K562 (cell line): ENCODE measurements at regions not wholly inside any gene's neighbourhood (a gene's known extent, or its start where the extent isn't known, plus 50 kb on each side); places are given as distances from the start of the nearest gene placed in this dataset.

Experiments used
- ATAC-seq: fragments of 200-7000 bp; cut with Tn5 transposase; 3 replicates; pipeline ENCODE4 v1.9.1; 2020; ENCODE audit warnings: moderate library complexity
- BruUV-seq: library from RNA; stranded (reverse); fragments of 400-500 nt; replicated peaks from 2 replicates; lab custom pipeline; 2021; lab: Mats Ljungman, UMichigan
- CTCF ChIA-PET: fragments of 300-600 bp; formaldehyde crosslinking; extraction: SDS; loops from one replicate; lab custom pipeline; 2021; ENCODE audit warnings: low intra/inter-chr PET ratio; lab: Yijun Ruan, JAX
- POLR2A ChIA-PET: fragments of 300-600, 350-650 bp; sonication (Branson Sonifier 250); formaldehyde crosslinking; extraction: SDS; loops from one replicate; lab custom pipeline; 2021; ENCODE audit warnings: antibody characterized with exemption, inconsistent platforms; lab: Yijun Ruan, JAX
- DNase-seq, 4 experiments: peaks; one replicate each; pipeline versions ENCODE4 v3.0.0 to v3.0.0-alpha.2; 2011 to 2018; ENCODE audit warnings: low spot score in 3 of 4, mixed read lengths in 3 of 4; ENCODE audit errors: extremely low read depth in 1 of 4
- FAIRE-seq: peaks from 2 replicates; lab custom pipeline; 2011; peaks lifted over from hg19 to GRCh38; lab: Jason Lieb, UNC
- H2AFZ ChIP-seq: 2 replicates; pipeline ENCODE4 v1.6.0; 2011; ENCODE audit warnings: low read depth, low read length, control low read depth, inconsistent platforms
- H3K27ac ChIP-seq: fragments of 200-600 bp; 3 replicates; pipeline ENCODE4 v1.8.0; 2011; ENCODE audit warnings: low read depth, mild to moderate bottlenecking, control low read depth, inconsistent platforms, low read length, moderate library complexity, mixed read lengths; ENCODE audit errors: extremely low read depth
- H3K27me3 ChIP-seq, 2 experiments: fragments of 300-600 bp in 1 of 2; 2 replicates in 1 of 2; 3 replicates in 1 of 2; pipeline versions ENCODE4 v1.6.0 to v1.8.0; 2011; ENCODE audit warnings: inconsistent platforms in 2 of 2, low read length in 2 of 2, mild to moderate bottlenecking in 1 of 2, mixed read lengths in 1 of 2, moderate library complexity in 1 of 2; ENCODE audit not compliant: control insufficient read depth in 2 of 2, insufficient read depth in 2 of 2
- H3K36me3 ChIP-seq: fragments of 300-600 bp; 3 replicates; pipeline ENCODE4 v1.8.0; 2011; ENCODE audit warnings: mild to moderate bottlenecking, low read length, inconsistent platforms; ENCODE audit not compliant: control insufficient read depth, insufficient read depth
- H3K4me1 ChIP-seq, 2 experiments: fragments of 200-600 bp in 1 of 2; replicated peaks in 1 of 2; 2 replicates in 1 of 2; 3 replicates in 1 of 2; pipeline versions ENCODE4 v1.5.1 to v1.8.0; 2011; ENCODE audit warnings: inconsistent platforms in 2 of 2, low read length in 2 of 2, mild to moderate bottlenecking in 1 of 2, mixed read lengths in 1 of 2, moderate library complexity in 1 of 2; ENCODE audit not compliant: control insufficient read depth in 2 of 2, insufficient read depth in 2 of 2
- H3K4me2 ChIP-seq: 2 replicates; pipeline ENCODE4 v1.6.1; 2011; ENCODE audit warnings: low read length, control low read depth, inconsistent platforms, mixed read lengths; ENCODE audit not compliant: insufficient read depth
- H3K4me3 ChIP-seq: fragments of 200-600 bp; sonication (generic), shearing (Covaris generic); 2 replicates; pipeline ENCODE4 v1.5.1; 2016; ENCODE audit warnings: control low read depth, inconsistent platforms
- H3K79me2 ChIP-seq: fragments of 200-600 bp; 3 replicates; pipeline ENCODE4 v1.8.0; 2011; ENCODE audit warnings: low read length, inconsistent platforms; ENCODE audit not compliant: control insufficient read depth, insufficient read depth
- H3K9ac ChIP-seq, 2 experiments: 2 replicates each; pipeline versions ENCODE4 v1.6.0 to v1.6.1; 2011; ENCODE audit warnings: low read depth in 2 of 2, low read length in 2 of 2, control low read depth in 1 of 2, inconsistent platforms in 1 of 2, mild to moderate bottlenecking in 1 of 2, mixed read lengths in 1 of 2; ENCODE audit not compliant: insufficient read depth in 1 of 2
- H3K9me1 ChIP-seq: one replicate; pipeline ENCODE4 v1.6.0; 2011; ENCODE audit warnings: inconsistent platforms, mild to moderate bottlenecking, low read length, moderate library complexity; ENCODE audit not compliant: control insufficient read depth, insufficient read depth
- H3K9me3 ChIP-seq: replicated peaks from 2 replicates; pipeline ENCODE4 v1.5.1; 2011; ENCODE audit warnings: low read depth, low read length, inconsistent platforms; ENCODE audit not compliant: control insufficient read depth, insufficient read depth
- H4K20me1 ChIP-seq: replicated peaks from 2 replicates; pipeline ENCODE4 v1.6.1; 2011; ENCODE audit warnings: low read length, inconsistent platforms, mixed read lengths; ENCODE audit not compliant: control insufficient read depth, insufficient read depth
- BMI1 ChIP-seq: fragments of 150-350 bp; IDR thresholded peaks from 2 replicates; pipeline ENCODE4 v1.6.1; 2014; ENCODE audit warnings: low read length
- DIDO1 ChIP-seq: fragments of 450-650 bp; IDR thresholded peaks from 2 replicates; pipeline ENCODE4 v1.6.1; 2016; ENCODE audit warnings: low read depth, missing biosample characterization, missing genetic modification characterization
- FOSL1 ChIP-seq: fragments of 200-800 bp; sonication (Bioruptor generic); conservative IDR thresholded peaks from 2 replicates; pipeline ENCODE4 v1.6.1; 2016; ENCODE audit warnings: missing genetic modification characterization, missing compliant biosample characterization
- FOXJ3 ChIP-seq: sonication (generic); formaldehyde crosslinking; IDR thresholded peaks from 2 replicates; pipeline ENCODE4 v1.4.0; 2020; ENCODE audit warnings: mild to moderate bottlenecking, missing genetic modification reagents
- GTF2E2 ChIP-seq: fragments of 200-800 bp; sonication (Bioruptor generic); IDR thresholded peaks from 2 replicates; pipeline ENCODE4 v1.6.1; 2016; ENCODE audit warnings: missing genetic modification characterization, missing compliant biosample characterization
- MBD2 ChIP-seq: sonication (generic); IDR thresholded peaks from 2 replicates; pipeline ENCODE4 v1.6.1; 2016; ENCODE audit warnings: low read depth, borderline replicate concordance
- MIER1 ChIP-seq: fragments of 450-650 bp; IDR thresholded peaks from 2 replicates; pipeline ENCODE4 v1.6.1; 2016; ENCODE audit warnings: antibody characterized with exemption, mild to moderate bottlenecking, low read depth
- NUFIP1 ChIP-seq: fragments of 450-650 bp; IDR thresholded peaks from 2 replicates; pipeline ENCODE4 v1.6.1; 2018; ENCODE audit not compliant: partially characterized antibody
- RBM17 ChIP-seq: fragments of 200-400 bp; formaldehyde crosslinking; IDR thresholded peaks from 2 replicates; pipeline ENCODE4 v1.6.1; 2017; ENCODE audit warnings: low read depth, mild to moderate bottlenecking, low read length, borderline replicate concordance
- SMARCA5 ChIP-seq: fragments of 450-650 bp; IDR thresholded peaks from 2 replicates; pipeline ENCODE4 v1.6.1; 2016
- SNAPC5 ChIP-seq: fragments of 250-450 bp; sonication (Bioruptor Pico); IDR thresholded peaks from 2 replicates; pipeline ENCODE4 v1.8.0; 2021; ENCODE audit warnings: moderate library complexity, mild to moderate bottlenecking, inconsistent platforms
- SRSF7 ChIP-seq: fragments of 200-400 bp; formaldehyde crosslinking; optimal IDR thresholded peaks from 2 replicates; pipeline ENCODE3; 2017; ENCODE audit warnings: mild to moderate bottlenecking, low read depth, low read length
- SUPT5H ChIP-seq: fragments of 450-650 bp; IDR thresholded peaks from 2 replicates; pipeline ENCODE4 v1.6.1; 2016
- TAF9B ChIP-seq: fragments of 450-650 bp; IDR thresholded peaks from 2 replicates; pipeline ENCODE4 v1.6.1; 2018; ENCODE audit warnings: mild to moderate bottlenecking; ENCODE audit not compliant: partially characterized antibody
- TBL1XR1 ChIP-seq, 2 experiments: IDR thresholded peaks; 2 replicates each; pipeline ENCODE4 v1.6.1; 2012; ENCODE audit warnings: improper control_type of control experiment in 2 of 2, low read length in 2 of 2, mild to moderate bottlenecking in 1 of 2
- TGIF2 ChIP-seq: sonication (generic); formaldehyde crosslinking; IDR thresholded peaks from 2 replicates; pipeline ENCODE4 v1.8.1; 2022; ENCODE audit warnings: mild to moderate bottlenecking, missing genetic modification reagents, moderate library complexity
- ZNF165 ChIP-seq: fragments of 250-450 bp; sonication (Bioruptor Pico); IDR thresholded peaks from 2 replicates; pipeline ENCODE4 v1.4.0; 2020; ENCODE audit warnings: borderline replicate concordance
- WGBS: fragments of 100-300 bp; shearing (Covaris generic); methylation state at CpG from one replicate; pipeline ENCODE4 v1.1.6; 2016; ENCODE audit warnings: low coverage, mixed read lengths; ENCODE audit not compliant: insufficient coverage; ENCODE audit errors: missing lambda C conversion rate; 5-methylcytosine and 5-hydroxymethylcytosine counted together
- in situ Hi-C: fragments of 300-500 bp; cut with MboI; formaldehyde crosslinking; loops from 4 replicates; pipeline ENCODE4 v1.15.0; 2018; ENCODE audit warnings: inconsistent platforms, mixed read lengths
- intact Hi-C: fragments of 100-400 bp; cut with micrococcal nuclease; formaldehyde crosslinking; loops from 2 replicates; pipeline ENCODE4 v1.14.2; 2022
- TF ChIP-seq, protein P1 (sequence below): sonication (generic); formaldehyde crosslinking; IDR thresholded peaks from 2 replicates; pipeline ENCODE4 v1.8.0; 2022; ENCODE audit warnings: mild to moderate bottlenecking, missing genetic modification reagents

GRCh38 chr12:66052988-66053615 is 77.4 kb downstream of the LLPH start:
- Histone ChIP-seq H4K20me1 (no peaks in the 10 kb centered on the region), H3K4me1 (no peaks in the 10 kb centered on the region), H2AFZ (no peak overlapping the region), H3K9me1 (no peaks in the 10 kb centered on the region), H3K9ac (no peak overlapping the region), H3K27me3 (0 out of 5 replicates have a peak, but pooled peaks cover 0 to 5% of the 10 kb centered on the region in 2 experiments), H3K4me2 (no peak overlapping the region), H3K27ac (no peak overlapping the region), H3K36me3 (no peaks in the 10 kb centered on the region), H3K79me2 (no peaks in the 10 kb centered on the region)
- BruUV-seq = no TSS peak
- WGBS = 0% methylated on average over 1 of the region's 1 CpG
- DNase-seq (no peak), ATAC-seq (no peak), FAIRE-seq (no peak)
- CTCF ChIA-PET = no interaction called here
- intact Hi-C loops = no loop called here
- TF ChIP-seq RBM17 (no peak), NUFIP1 (no peak), SRSF7 (no peak), BMI1 (no peak), FOSL1 (tag) (no peak)
- TF ChIP-seq, all 486 proteins: peak for 0
- in situ Hi-C loops = no loop called here
- Histone ChIP-seq H3K4me3 (no peak overlapping the region), H3K9me3 (no peaks in the 10 kb centered on the region)
- POLR2A ChIA-PET = no interaction called here

DNA sequence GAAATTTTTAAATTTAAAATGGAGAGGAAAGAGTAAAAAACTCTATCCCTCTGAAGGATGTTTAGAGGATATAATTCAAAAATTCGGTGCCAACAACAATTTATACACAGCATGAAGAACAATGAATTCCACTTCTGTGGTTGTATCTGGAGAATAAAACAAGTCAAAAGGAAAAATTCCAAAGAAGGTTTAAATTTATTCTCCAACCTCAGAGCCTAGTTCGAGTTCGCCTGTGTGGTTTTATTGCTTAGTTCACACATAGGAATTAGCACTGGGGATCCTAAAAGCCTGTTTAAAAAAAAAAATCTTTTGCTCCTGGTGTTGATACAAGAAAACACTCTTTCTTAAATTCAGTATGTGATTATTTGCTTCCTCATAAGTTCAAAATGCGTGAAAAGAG is 79.2 kb downstream of the LLPH start:
- intact Hi-C loops = no loop called here
- POLR2A ChIA-PET = no interaction called here

More for the DNA sequence above, 79.2 kb downstream of the LLPH start:
- no peak for DNase-seq
- Histone ChIP-seq H3K79me2 (no peaks in the 10 kb centered on the region), H3K9me1 (no peaks in the 10 kb centered on the region)
- no TSS peak for BruUV-seq
- TF ChIP-seq MBD2 (no peak), DIDO1 (tag) (no peak), TBL1XR1 (IDR thresholded peaks at IDR 0.05; ENCODE audit: low read length in 2 of 2) (no peak), SMARCA5 (no peak), SNAPC5 (CRISPR knock-in tag) (no peak), GTF2E2 (tag) (no peak), ZNF165 (no peak), TAF9B (no peak), TGIF2 (CRISPR knock-in tag) (no peak), SUPT5H (no peak), FOXJ3 (CRISPR knock-in tag) (no peak), MIER1 (no peak)
- TF ChIP-seq, protein P1, sequence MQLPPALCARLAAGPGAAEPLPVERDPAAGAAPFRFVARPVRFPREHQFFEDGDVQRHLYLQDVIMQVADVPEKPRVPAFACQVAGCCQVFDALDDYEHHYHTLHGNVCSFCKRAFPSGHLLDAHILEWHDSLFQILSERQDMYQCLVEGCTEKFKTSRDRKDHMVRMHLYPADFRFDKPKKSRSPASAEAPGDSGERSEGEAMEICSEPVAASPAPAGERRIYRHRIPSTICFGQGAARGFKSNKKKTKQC (CRISPR knock-in tag) = no peak
- TF ChIP-seq, all 486 proteins: peak for 0
- Histone ChIP-seq H3K27ac (no peak overlapping the region), H3K4me3 (no peak overlapping the region), H3K4me1 (no peaks in the 10 kb centered on the region), H3K4me2 (no peak overlapping the region), H3K36me3 (no peaks in the 10 kb centered on the region), H3K9me3 (no peaks in the 10 kb centered on the region), H3K9ac (no peak overlapping the region), H3K27me3 (0 out of 5 replicates have a peak, but pooled peaks cover 0 to 5% of the 10 kb centered on the region in 2 experiments), H2AFZ (no peak overlapping the region), H4K20me1 (no peaks in the 10 kb centered on the region)
- 0% methylated on average over 4 of the region's 4 CpGs for WGBS
- ATAC-seq (no peak), FAIRE-seq (no peak)
- CTCF ChIA-PET = no interaction called here
- in situ Hi-C loops = no loop called here
